ENCODE measurements at regions not wholly inside any gene's neighbourhood (a gene's known extent, or its start where the extent isn't known, plus 50 kb on each side); places are given as distances from the start of the nearest gene placed in this dataset.
"Not testable (repeated sequence)": the region's sequence is repeated elsewhere in the genome, so short reads cannot be mapped to it uniquely, and the experiment has no call there.

DNA sequence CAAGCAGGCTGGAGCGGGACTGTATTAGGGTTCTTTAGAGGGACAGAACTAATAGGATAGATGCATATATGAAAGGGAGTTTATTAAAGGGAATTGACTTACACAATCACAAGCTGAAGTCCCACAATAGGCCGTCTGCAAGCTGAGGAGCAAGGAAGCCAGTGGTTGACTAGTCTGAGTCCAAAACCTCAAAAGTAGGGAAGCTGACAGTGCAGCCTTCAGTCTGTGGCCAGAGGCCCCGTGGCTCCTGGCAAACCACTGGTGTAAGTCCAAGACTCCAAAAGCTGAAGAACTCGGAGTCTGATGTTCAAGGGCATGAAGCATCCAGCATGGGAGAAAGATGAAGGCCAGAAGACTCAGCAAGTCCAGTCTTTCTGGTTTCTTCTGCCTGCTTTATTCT lies 281.8 kb downstream of the QKI start:
- DNase-seq (ENCODE audit: low read depth): not testable (repeated sequence)

DNA sequence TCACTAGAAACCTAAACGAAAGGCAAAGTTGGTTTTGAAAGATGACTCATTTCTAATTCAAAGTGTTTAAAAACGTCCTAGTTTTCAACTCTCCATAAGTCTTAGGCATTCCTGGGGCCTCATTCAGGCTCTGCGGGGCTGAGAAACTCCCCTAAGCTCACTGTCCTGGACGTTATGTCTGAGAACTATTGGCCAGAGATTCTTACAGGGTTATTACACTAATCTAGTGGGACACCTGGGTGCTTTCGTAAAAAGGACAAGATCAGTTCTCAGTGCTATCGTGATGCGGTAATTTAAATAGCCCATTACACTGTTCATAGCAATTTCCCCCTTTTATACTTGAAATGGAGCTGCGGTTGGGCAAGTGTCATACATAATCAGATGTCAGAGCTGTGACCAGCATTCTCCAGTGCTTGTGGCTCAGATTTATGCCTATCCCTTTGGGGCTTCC lies 280.9 kb downstream of the QKI start:
- DNase-seq (ENCODE audit: low read depth): no peak

DNA sequence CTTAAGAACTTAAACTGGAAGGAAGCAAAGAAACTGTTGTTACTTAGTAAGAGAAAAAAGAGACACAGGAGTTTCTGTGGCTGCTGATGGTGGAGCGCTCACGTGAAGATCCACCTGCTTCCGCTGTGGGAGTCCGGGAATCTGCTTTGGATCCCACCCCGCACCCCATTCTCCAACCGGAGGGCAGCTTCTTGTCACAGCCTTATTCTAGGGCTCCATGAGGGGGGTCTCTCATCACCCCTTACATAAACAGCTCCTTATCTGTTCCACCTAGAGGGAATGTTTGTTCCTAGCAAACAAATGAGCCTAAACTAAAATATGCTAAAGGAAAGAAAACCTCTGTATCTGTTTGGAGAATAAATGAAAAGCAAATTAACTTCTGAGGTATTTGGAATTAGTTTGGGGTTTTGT lies 280.5 kb downstream of the QKI start:
- DNase-seq (ENCODE audit: low read depth): no peak

DNA sequence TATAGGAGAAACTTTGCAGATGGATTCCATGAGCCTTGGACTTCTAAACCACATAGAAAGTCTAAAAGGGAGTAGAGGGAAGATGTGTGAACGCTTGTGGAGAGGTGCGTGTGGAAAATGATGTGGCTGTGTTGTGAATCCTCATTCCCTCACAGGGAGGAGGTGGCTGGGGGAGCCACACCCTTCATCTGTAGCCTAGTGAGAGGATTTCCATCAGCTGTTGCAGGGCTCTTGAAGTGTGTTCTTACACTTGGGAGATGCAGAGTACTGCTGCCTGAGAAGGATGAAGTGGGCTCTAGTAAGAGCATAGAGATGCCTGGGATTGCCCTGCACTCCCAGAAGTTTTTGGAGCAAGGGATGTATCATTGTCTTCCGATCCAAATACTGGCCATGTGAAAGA lies 279.6 kb downstream of the QKI start:
- no peak for DNase-seq (ENCODE audit: low read depth)

DNA sequence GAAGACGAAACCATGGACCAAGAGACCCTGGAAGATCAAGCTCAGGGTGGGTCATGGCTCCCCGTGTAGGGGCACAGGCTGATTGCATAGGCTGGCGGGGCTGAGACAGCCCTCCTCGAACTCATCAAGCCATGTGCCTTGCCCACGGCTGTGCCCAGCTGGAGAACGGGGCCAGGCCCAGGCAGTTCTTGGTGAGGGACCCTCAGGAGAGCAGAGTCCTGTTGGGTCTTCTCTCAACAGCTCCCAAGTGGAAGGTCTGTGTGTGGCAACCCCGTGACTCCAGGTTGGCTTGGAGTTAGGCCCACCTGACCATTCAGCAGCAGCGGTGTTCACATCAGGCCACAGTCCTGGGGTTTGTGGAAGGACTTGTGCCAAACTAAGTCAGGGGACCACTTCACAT lies 276.5 kb downstream of the QKI start:
- DNase-seq (ENCODE audit: low read depth): no peak

DNA sequence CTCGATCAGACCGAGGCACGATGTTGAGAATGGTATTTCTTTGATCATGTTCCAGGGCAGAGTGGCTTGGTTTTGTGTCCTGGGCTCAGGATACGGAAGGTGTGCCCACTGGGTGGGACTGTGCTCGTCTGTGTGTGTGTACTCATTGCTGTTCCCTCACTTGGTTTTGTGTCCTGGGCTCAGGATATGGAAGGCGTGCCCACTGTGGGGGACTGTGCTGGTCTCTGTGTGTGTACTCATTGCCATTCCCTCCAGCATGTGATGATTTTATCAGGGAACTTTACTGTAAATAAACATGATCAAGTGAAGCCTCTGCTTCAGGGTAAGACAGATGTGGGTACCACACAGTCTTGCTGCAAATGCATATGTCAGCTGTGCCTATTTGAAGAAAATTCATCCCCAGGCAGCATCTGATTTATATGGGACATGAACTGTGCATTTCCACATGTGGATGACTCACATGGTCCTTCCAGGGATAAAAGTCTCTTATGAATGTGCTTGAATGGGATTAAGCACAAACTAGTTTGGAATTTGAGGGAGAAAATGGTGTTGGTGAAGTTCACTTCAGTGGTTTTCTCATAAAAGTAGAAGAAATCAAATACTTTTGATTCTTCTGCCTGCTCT lies 274.3 kb downstream of the QKI start:
- no peak for DNase-seq (ENCODE audit: low read depth)

DNA sequence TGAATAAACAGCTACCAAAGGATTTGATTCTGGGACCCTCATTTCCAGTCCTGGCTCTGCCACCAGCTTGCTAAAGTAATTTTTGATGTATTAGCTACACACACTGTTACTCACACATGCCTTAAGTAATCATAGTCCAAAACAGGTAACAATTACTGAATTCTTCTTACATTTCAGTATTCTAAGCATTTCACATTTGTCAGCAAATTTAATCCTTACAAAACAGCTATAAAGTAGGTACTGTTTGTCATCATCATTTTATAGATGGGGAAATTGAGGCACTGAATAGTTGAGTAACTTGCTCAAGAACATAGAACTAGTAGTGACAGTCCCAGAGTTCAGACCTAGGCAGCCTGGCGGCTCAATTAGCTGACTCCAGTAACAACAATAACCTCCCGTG lies 272.6 kb downstream of the QKI start:
- no peak for DNase-seq (ENCODE audit: low read depth)

DNA sequence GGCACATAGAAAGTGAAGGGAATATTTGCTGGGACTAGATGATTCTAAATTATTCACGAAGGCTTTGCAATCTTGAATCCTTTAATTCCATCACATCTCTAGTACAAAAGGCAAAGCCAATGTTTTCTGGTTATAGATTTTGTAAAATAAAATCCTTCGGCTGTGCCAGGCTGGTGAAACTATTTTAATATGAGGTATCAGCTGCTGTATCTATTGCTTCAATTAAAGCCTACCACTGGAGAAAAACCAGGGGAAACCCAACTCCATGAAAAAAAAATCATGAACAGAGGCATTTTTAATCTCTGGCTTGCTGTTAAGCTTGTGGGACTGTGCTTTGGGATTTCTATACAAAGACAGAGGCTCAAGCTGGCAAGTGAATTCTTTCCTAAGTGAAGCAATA lies 271.8 kb downstream of the QKI start:
- no peak for DNase-seq (ENCODE audit: low read depth)

DNA sequence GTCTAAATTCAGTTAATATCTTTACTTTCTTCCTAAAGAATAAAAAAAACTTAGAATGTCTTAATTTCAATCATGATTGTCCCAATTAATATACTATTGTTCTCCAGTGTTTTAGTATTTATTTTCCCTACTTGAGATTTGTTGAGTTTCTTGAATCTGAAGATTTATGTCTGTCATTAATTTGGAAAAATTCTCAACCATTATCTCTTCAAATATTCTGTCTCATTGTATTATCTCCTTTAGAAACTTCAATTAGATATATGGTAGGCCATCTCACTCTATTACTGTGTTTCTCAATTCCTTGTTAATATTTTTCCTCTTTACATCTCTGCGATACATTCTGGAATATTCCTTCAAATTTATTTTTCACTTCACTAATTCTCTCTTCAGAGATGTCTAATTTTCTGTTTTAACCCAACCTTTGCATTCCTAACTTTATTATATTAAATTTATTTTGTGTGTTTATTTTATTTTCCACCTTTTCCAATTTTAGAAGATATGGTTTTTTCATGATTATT lies 268.6 kb downstream of the QKI start:
- DNase-seq (ENCODE audit: low read depth): no peak

DNA sequence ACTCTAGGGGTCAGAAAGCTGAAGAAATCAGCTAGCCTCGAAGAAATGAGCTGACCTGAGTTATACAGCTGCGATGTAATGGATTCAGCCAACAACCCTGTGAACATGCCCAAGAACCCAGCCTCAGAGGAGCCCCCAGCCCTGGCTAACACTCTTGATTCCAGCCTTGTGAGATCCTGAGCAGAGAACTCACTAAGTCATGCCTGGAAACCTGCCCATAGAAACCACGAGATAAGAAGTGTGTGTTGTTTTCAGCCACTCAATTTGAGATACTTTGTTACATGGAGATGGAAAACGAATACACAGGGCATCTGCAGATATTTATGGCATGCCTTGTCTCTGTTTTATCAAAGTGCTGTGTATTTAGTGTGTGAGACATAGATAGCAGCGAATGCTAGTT lies 265.2 kb downstream of the QKI start:
- DNase-seq (ENCODE audit: low read depth): no peak

DNA sequence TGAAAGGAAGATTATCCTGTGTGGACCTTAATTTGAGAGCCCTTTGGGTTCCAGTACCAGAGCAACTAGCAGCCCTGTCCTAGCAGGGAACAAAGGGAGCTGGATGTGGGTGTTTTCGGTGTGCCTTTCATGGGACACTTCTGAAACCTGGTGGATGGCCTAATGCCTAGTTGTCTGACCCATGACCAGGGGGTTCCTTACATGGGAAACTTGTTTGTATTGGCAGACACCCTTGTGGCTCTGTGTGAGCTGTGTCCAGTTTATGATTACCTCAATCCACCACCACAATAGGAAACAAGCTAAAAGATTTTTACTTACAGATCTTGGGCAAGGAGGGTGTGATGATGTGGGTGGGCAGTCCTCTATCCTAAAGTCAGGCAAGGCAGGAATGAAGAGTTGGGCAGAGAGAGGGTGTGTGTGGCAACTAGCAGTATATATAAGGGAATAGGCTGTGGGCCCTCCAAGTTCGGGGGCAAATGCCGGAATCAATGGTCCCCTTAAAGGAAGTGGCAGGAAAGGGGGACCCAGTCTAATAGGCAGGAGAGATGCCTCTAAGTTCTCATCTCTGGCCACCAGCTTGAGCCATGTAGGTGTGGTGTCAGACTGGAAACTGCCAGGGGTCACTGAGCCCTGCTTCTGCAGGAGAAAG lies 264.6 kb downstream of the QKI start:
- no peak for DNase-seq (ENCODE audit: low read depth)

DNA sequence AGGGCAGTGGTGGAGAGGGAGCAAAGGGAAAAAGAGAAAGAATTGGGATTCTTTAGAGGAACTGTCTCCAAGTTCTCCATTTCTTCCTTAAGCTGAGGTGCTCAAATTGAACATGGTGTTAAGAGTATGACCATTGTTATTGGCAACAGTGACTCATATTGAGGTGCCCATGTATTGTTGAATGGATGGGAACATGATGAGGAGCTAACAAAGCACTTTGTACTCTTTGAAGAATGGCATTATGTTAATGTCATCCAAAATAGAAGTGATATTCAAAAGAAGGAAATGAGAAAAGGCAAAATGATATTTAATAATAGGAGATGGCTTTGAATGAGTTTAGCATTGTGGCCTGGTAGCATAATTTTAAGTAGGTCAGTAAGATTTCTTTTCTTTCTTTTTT lies 261.1 kb downstream of the QKI start:
- DNase-seq (ENCODE audit: low read depth): no peak

DNA sequence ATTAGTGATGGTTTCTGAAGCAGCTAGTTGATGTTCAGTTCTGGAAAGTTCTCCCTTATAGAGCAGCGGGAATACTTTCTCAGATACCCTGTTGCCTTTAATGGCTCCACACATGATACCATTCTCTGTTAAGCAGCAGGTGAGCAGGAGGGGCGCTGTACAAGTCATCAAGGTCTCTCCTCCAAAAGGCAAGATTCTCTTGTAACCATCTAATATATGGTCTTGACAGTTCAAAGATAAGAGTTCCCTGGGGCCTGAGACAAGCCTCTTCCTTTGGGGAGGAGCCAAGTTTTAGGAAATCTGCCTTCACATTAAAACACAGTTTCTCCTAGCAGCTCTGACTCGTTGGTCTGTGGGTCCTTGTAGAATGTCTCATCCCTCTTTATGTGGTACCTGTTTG lies 258.2 kb downstream of the QKI start:
- no peak for DNase-seq (ENCODE audit: low read depth)

DNA sequence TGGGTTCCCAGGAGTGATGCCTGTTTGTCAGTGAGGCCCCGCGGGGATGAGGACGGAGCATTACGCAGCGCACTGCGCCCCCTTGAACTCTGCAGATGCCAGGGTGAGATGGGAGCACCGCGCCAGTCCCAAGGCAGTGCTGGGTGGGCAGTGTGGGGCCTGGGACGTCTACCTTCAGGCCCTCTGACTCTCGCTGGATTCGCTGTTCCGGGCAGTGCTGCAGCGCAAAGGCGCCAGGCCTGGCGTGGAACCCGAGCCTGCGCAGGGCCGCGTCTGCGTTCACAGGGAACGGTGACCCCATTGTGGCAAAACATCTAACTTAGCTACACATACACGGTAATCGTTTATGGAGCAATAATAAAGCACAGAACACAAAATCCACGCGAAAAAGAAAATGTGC lies 257.3 kb downstream of the QKI start:
- DNase-seq (ENCODE audit: low read depth): no peak

DNA sequence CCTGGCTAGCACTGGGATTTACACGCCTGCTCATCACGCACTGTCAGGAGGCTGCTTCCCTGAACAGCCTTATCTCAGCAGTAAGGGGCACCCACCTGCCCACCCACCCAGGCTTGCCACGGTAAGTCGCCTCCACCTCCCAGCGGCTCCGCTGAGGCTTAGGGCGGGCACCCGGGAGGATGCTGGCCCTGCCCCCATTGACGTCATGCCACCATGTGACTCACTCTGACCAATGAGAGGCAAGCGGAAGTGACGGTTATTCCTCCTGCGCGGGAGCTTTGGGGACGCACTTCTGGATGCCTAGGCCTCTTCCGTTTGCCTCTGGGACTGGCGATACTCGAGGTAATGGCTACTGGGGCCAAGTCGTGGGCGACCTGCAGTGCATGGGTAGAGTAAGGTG lies 256.8 kb downstream of the QKI start:
- DNase-seq (ENCODE audit: low read depth): no peak

DNA sequence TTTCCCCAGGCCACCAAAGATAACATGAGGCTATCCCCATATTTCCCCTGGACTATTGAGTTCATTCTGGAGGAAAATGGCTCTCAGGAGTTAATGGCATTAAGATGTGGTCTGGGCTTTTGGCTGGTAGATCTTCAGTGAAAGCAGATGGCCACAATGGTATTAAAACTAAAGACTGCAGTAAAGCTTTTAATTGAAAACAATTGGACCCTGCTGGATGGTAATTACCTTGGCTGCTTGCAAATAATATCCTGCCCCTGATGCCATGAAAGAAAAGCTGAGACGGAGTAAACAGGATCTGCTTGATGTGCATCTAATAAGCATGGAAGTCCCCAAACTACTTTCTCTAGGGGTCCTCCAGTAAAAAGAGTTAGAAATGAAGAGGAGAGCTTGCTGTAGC lies 255.8 kb downstream of the QKI start:
- no peak for DNase-seq (ENCODE audit: low read depth)

DNA sequence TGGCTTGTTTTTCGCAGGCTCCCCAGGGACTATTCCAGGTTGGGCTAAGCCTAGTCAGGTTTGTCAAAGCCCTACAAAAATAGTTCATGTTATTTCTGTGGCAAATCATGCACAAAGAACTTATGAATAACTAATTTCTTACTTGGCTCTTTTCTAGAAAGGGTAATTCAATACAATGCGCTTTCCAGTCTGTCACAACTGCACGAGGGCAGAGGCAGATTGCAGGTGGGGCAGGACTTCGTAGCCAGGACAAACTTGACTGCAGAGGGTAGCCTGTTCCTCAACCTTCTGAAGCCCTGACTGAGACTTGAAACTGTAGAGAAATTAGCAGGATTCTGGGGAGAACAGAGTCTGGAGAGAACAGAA lies 253.5 kb downstream of the QKI start:
- no peak for DNase-seq (ENCODE audit: low read depth)

DNA sequence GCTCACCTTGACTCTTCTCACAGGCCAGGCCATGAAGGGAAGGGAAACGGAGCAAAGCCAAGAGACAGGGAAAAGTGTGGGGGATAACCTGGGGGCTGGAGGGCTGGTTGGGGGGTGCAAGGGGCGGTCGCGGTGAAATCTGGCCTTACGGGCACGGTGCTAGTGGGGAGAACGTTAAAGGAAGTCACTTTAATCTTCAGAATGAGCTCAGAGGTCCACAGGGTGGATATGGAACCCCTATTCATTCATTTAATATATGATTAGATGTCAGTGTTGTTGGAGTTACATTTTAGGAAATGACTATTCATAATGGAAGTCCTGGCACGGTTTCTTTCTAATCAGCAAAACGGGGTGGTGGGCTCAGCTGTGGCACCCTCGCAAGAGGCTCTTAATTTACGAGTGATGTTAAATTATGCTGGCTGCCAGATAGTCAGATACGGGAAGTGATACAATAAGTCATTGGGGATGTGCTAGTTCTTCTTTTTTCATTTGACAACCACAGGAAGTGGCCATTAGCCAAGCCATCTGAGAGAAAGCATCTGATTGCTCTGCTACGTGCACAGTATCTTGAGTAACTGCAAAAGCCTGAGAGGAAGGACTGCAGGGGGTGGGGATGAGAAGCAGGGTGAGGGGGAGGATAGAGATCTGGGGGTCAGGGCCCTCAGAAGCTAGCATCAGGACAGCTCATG lies 253.0 kb downstream of the QKI start:
- DNase-seq (ENCODE audit: low read depth): no peak

DNA sequence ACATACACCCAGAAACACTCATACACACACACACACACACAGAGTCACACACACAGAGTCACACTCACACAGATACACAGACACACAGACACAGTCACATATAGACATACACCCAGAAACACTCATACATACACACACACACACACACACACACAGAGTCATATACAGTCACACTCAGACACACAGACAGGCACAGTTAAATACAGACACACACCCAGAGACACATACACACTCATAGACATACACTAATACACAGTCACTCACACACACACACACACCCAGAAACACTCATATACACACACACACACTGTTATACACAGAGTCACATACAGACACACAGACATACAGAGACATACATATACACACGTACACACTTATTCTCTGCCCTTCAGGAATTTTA lies 250.9 kb downstream of the QKI start:
- DNase-seq (ENCODE audit: low read depth): no peak

DNA sequence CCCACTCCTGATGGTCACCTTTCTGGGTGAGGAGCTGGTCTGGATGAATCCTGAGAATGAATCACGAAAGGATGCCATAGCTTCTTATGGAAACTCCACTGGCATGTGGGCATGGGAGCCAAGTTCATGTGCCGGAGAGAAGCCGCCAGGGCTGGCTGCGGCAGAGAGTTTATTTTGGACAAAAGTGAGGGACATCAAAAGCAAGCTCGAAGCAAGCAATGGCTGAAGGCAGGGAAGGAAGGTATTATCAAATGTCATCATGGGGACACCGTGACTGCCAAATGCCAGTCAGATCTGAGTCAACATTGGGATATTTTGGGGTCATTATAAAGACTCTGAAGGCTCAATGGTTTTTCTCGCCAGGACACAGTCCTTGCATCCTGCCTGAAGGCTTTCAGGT lies 249.1 kb downstream of the QKI start:
- DNase-seq (ENCODE audit: low read depth): no peak

DNA sequence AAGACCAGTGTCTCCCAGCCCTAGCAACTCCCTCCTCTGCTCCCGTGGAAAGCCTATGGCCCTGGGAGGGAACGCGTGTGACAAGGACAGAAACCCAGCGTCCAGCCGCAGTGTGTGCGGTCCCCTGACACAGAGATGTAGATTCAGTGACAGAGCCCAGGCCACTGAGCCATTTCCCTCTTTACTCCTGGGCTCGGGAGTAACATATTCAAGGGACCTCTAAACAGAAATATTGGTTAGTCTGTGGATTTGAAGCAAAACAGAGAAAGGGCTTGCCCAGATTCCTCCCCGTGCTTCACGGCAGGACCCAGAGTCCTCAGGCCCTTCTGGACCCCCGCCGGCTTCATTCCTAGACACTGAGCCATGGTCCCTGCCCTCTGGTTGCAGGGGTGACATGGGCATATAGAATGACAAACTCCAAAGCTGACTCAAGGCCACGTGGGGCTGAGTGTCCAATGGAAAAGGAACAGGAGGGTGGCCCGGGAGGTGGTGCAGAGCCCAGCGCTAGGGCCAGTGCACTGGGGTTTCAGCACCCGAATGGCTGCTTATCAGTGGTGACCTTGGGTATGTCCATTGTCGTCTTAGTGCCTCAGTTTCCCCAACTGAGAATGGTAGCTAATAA lies 248.2 kb downstream of the QKI start:
- DNase-seq (ENCODE audit: low read depth): no peak

DNA sequence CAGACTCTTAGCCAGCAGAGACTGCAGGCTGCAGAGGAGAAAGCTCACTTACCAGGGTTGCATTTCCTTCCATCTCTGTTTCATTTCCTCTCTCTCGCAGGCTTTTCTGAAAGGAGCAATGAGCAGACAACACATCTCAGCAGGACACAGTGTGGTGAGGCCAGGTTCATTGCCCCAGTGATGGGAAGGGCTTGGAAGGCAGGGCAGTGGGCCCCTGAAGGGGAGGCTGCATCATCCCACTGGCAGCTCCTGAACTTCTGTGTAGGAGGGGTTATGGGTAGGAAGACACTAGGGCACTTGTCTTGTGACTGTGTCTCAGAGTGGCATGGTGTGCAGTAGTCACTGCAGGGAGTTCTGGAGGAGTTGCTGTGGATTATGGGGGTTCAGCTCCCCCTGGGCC lies 246.8 kb downstream of the QKI start:
- DNase-seq (ENCODE audit: low read depth): no peak

DNA sequence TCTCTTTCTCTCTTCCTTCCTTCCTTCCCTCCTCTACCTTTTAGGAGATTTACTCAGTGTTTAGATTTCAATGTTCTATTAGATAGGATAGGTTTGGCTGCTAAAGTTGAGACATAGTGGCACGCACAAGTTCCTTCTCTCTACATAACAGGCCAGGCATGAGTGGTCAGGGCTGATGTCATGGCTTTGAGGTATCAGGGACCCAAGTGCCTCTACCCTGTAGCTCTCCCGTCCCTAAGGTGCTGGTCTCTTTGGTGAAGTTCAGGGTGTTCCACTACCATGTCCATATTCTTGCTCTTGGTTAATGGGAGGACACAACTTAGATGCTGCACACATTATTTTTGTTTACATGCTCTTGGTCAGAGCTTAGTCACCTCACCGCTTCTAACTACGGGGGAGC lies 245.3 kb downstream of the QKI start:
- DNase-seq (ENCODE audit: low read depth): no peak

Measured in activated T-cell treated with anti-CD3 and anti-CD28 coated beads for 24 hours (primary cell).